ENCODE measurements at regions not wholly inside any gene's neighbourhood (a gene's known extent, or its start where the extent isn't known, plus 50 kb on each side); places are given as distances from the start of the nearest gene placed in this dataset.

GRCh38 chr11:133687781-133688180, 155.5 kb upstream of the OPCML start:
- no peaks in the 10 kb centered on the region for H3K9me3 ChIP-seq (ENCODE audit: low read length)
- H3K79me2 ChIP-seq (replicated peaks; ENCODE audit: insufficient read depth, low read length) = no peaks in the 10 kb centered on the region
- H3K9ac ChIP-seq (ENCODE audit: low read length) = no peak overlapping the region
- no peaks in the 10 kb centered on the region for H3K9me2 ChIP-seq (ENCODE audit: insufficient read depth, low read length)
- H3K36me3 ChIP-seq (ENCODE audit: insufficient read depth, low read length) = no peaks in the 10 kb centered on the region
- H3K4me2 ChIP-seq (ENCODE audit: low read length) = no peak overlapping the region
- H2AFZ ChIP-seq (ENCODE audit: low read depth, low read length) = no peak overlapping the region
- no peaks in the 10 kb centered on the region for H3F3A ChIP-seq (ENCODE audit: insufficient read depth, low read length, poor library complexity, severe bottlenecking)
- no peaks in the 10 kb centered on the region for H3K27me3 ChIP-seq (ENCODE audit: insufficient read depth, low read depth, low read length)
- no peak overlapping the region for H3K27ac ChIP-seq (ENCODE audit: low read length)
- no peaks in the 10 kb centered on the region for H4K20me1 ChIP-seq (ENCODE audit: insufficient read depth)
- no peak overlapping the region for H3K4me3 ChIP-seq (ENCODE audit: low read length)
- TF ChIP-seq SMC3 (conservative IDR thresholded peaks at IDR 0.05; ENCODE audit: poor library complexity) (no peak), TAF1 (IDR thresholded peaks at IDR 0.05; ENCODE audit: low read depth) (no peak)

GRCh38 chr11:133681901-133682300, 149.6 kb upstream of the OPCML start:
- H3K27me3 ChIP-seq (ENCODE audit: insufficient read depth, low read depth, low read length) = no peaks in the 10 kb centered on the region
- no peaks in the 10 kb centered on the region for H3F3A ChIP-seq (ENCODE audit: insufficient read depth, low read length, poor library complexity, severe bottlenecking)
- H4K20me1 ChIP-seq (ENCODE audit: insufficient read depth) = no peaks in the 10 kb centered on the region
- H3K9ac ChIP-seq (ENCODE audit: low read length) = no peak overlapping the region
- H3K79me2 ChIP-seq (replicated peaks; ENCODE audit: insufficient read depth, low read length) = no peaks in the 10 kb centered on the region
- no peak overlapping the region for H3K4me2 ChIP-seq (ENCODE audit: low read length)
- no peak overlapping the region for H3K27ac ChIP-seq (ENCODE audit: low read length)
- H3K9me3 ChIP-seq (ENCODE audit: low read length) = no peaks in the 10 kb centered on the region
- no peaks in the 10 kb centered on the region for H3K36me3 ChIP-seq (ENCODE audit: insufficient read depth, low read length)
- H3K9me2 ChIP-seq (ENCODE audit: insufficient read depth, low read length) = no peaks in the 10 kb centered on the region
- no peak overlapping the region for H3K4me3 ChIP-seq (ENCODE audit: low read length)
- TF ChIP-seq EZH2 (IDR thresholded peaks at IDR 0.05; ENCODE audit: borderline replicate concordance, insufficient read depth, low read length, poor library complexity, severe bottlenecking) = no peak
- peak; percentile 34 for TF ChIP-seq CTCF (IDR thresholded peaks at IDR 0.05; ENCODE audit: poor library complexity, severe bottlenecking)
- no peak for TF ChIP-seq MXI1 (conservative IDR thresholded peaks at IDR 0.05; ENCODE audit: poor library complexity, severe bottlenecking)
- no peak overlapping the region for H2AFZ ChIP-seq (ENCODE audit: low read depth, low read length)

GRCh38 chr11:133679896-133680295, 147.6 kb upstream of the OPCML start:
- Histone ChIP-seq H3K36me3 (ENCODE audit: insufficient read depth, low read length) (no peaks in the 10 kb centered on the region), H3F3A (ENCODE audit: insufficient read depth, low read length, poor library complexity, severe bottlenecking) (peaks cover 3% of the 10 kb centered on the region), H2AFZ (ENCODE audit: low read depth, low read length) (no peak overlapping the region), H3K27ac (ENCODE audit: low read length) (no peak overlapping the region), H3K4me3 (ENCODE audit: low read length) (no peak overlapping the region), H3K27me3 (ENCODE audit: insufficient read depth, low read depth, low read length) (no peaks in the 10 kb centered on the region), H3K9me2 (ENCODE audit: insufficient read depth, low read length) (no peaks in the 10 kb centered on the region), H3K9me3 (ENCODE audit: low read length) (no peaks in the 10 kb centered on the region), H4K20me1 (ENCODE audit: insufficient read depth) (no peaks in the 10 kb centered on the region), H3K79me2 (replicated peaks; ENCODE audit: insufficient read depth, low read length) (no peaks in the 10 kb centered on the region), H3K9ac (ENCODE audit: low read length) (no peak overlapping the region), H3K4me2 (ENCODE audit: low read length) (no peak overlapping the region)
- TF ChIP-seq EP300 (conservative IDR thresholded peaks at IDR 0.05; ENCODE audit: poor library complexity, severe bottlenecking) (no peak), REST (IDR thresholded peaks at IDR 0.05; ENCODE audit: borderline replicate concordance) (no peak), TAF1 (IDR thresholded peaks at IDR 0.05; ENCODE audit: low read depth) (no peak), EZH2 (IDR thresholded peaks at IDR 0.05; ENCODE audit: borderline replicate concordance, insufficient read depth, low read length, poor library complexity, severe bottlenecking) (no peak), CTCF (IDR thresholded peaks at IDR 0.05; ENCODE audit: poor library complexity, severe bottlenecking) (no peak), SMC3 (conservative IDR thresholded peaks at IDR 0.05; ENCODE audit: poor library complexity) (no peak), POLR2AphosphoS5 (IDR thresholded peaks at IDR 0.05) (no peak), MXI1 (conservative IDR thresholded peaks at IDR 0.05; ENCODE audit: poor library complexity, severe bottlenecking) (no peak), RAD21 (conservative IDR thresholded peaks at IDR 0.05) (no peak)

All from neural cell (in vitro differentiated cells).